Erythroblast (primary cell): ENCODE measurements at regions not wholly inside any gene's neighbourhood (a gene's known extent, or its start where the extent isn't known, plus 50 kb on each side); places are given as distances from the start of the nearest gene placed in this dataset.

Experiments used
- GATA1 ChIP-seq: IDR thresholded peaks from 2 replicates; pipeline ENCODE4 v1.6.1; 2011; ENCODE audit warnings: low read depth, mild to moderate bottlenecking, control low read depth, low read length, moderate library complexity
- POLR2A ChIP-seq: IDR thresholded peaks from 2 replicates; pipeline ENCODE4 v1.6.1; 2011; ENCODE audit warnings: mild to moderate bottlenecking, low read length

- TF ChIP-seq POLR2A: no peak
- no peak for TF ChIP-seq GATA1
Measured at GRCh38 chr13:99865420-99865930, 106.1 kb downstream of the ZIC5 start.
